Activated CD4-positive, alpha-beta T cell treated with anti-CD3 and anti-CD28 coated beads, Interleukin-2, amount 10 ng/mL, durations not matched to agents 7 days and 5 days (primary cell): ENCODE measurements at regions not wholly inside any gene's neighbourhood (a gene's known extent, or its start where the extent isn't known, plus 50 kb on each side); places are given as distances from the start of the nearest gene placed in this dataset.
A peak's percentile ranks its signal among the peaks of the same experiment; 100 is the strongest.

ENCODE experiments used
- CTCF ChIA-PET: fragments of 350-600 bp; sonication (Branson Sonifier 250); formaldehyde crosslinking; loops from one replicate; lab custom pipeline; 2021; ENCODE audit warnings: antibody characterized with exemption; lab: Charles Lee
- POLR2A ChIA-PET: fragments of 350-600 bp; sonication (Branson Sonifier 250); formaldehyde crosslinking; loops from one replicate; lab custom pipeline; 2021; ENCODE audit warnings: antibody characterized with exemption; lab: Charles Lee
- DNase-seq: peaks from one replicate; pipeline ENCODE4 v3.0.0-alpha.2; 2020
- H3K27ac Mint-ChIP-seq: one replicate; pipeline ENCODE4 v1.8.0; 2021; ENCODE audit warnings: mild to moderate bottlenecking, moderate library complexity, mixed read lengths
- H3K27me3 Mint-ChIP-seq: one replicate; pipeline ENCODE4 v1.8.0; 2021; ENCODE audit warnings: mixed read lengths
- H3K36me3 Mint-ChIP-seq: one replicate; pipeline ENCODE4 v1.8.0; 2021; ENCODE audit warnings: low read depth, mixed read lengths
- H3K4me1 Mint-ChIP-seq: one replicate; pipeline ENCODE4 v1.8.0; 2021; ENCODE audit warnings: mixed read lengths
- H3K4me3 Mint-ChIP-seq: one replicate; pipeline ENCODE4 v1.8.0; 2021; ENCODE audit warnings: mild to moderate bottlenecking, moderate library complexity, mixed read lengths
- H3K9me3 Mint-ChIP-seq: one replicate; pipeline ENCODE4 v1.8.0; 2021; ENCODE audit warnings: mixed read lengths

- Mint-ChIP-seq H3K4me1 (no peaks in the 10 kb centered on the region), H3K27me3 (peaks cover 20% of the 10 kb centered on the region), H3K4me3 (no peak overlapping the region), H3K27ac (no peak overlapping the region), H3K36me3 (no peaks in the 10 kb centered on the region), H3K9me3 (no peaks in the 10 kb centered on the region)
- CTCF ChIA-PET, result no interaction called here
- POLR2A ChIA-PET, result no interaction called here
- DNase-seq, result no peak
Observed at GRCh38 chr16:87058728-87059250, 258.4 kb downstream of the C16orf95 start.

- CTCF ChIA-PET, result no interaction called here
- POLR2A ChIA-PET, result no interaction called here
- no peak overlapping the region for H3K27ac Mint-ChIP-seq
- DNase-seq, result no peak
- no peak overlapping the region for H3K4me3 Mint-ChIP-seq
- no peaks in the 10 kb centered on the region for H3K4me1 Mint-ChIP-seq
- no peaks in the 10 kb centered on the region for H3K9me3 Mint-ChIP-seq
- peaks cover 31% of the 10 kb centered on the region for H3K27me3 Mint-ChIP-seq
- H3K36me3 Mint-ChIP-seq, result no peaks in the 10 kb centered on the region
Observed at GRCh38 chr16:87060034-87060986, 256.9 kb downstream of the C16orf95 start.

- H3K27ac Mint-ChIP-seq, result no peak overlapping the region
- no peaks in the 10 kb centered on the region for H3K4me1 Mint-ChIP-seq
- H3K36me3 Mint-ChIP-seq, result no peaks in the 10 kb centered on the region
- DNase-seq, result no peak
- H3K9me3 Mint-ChIP-seq, result no peaks in the 10 kb centered on the region
- ChIA-PET POLR2A (no interaction called here), CTCF (interaction anchor here (0.6 to 1.3 kb wide), 3 partner anchors 10 to 509 kb away, joined by 3 read pairs; no protein-coding TSS in a partner anchor)
- peaks cover 39% of the 10 kb centered on the region for H3K27me3 Mint-ChIP-seq
- H3K4me3 Mint-ChIP-seq, result no peak overlapping the region
Observed at GRCh38 chr16:87061243-87061920, 255.8 kb downstream of the C16orf95 start.

- H3K27me3 Mint-ChIP-seq, result peaks cover 39% of the 10 kb centered on the region
- H3K36me3 Mint-ChIP-seq, result no peaks in the 10 kb centered on the region
- no peak overlapping the region for H3K27ac Mint-ChIP-seq
- no peaks in the 10 kb centered on the region for H3K9me3 Mint-ChIP-seq
- CTCF ChIA-PET, result interaction anchor here (0.6 to 2.2 kb wide), 6 partner anchors 9 to 1309 kb away, joined by 3 to 7 read pairs (median 3); no protein-coding TSS in a partner anchor
- H3K4me3 Mint-ChIP-seq, result no peak overlapping the region
- POLR2A ChIA-PET, result interaction anchor here (0.7 kb wide), 1 partner anchor 422 kb away, joined by 3 read pairs; no protein-coding TSS in a partner anchor
- no peaks in the 10 kb centered on the region for H3K4me1 Mint-ChIP-seq
- DNase-seq, result peak; percentile 69
Observed at GRCh38 chr16:87062569-87063442, 254.4 kb downstream of the C16orf95 start.

- H3K4me3 Mint-ChIP-seq, result no peak overlapping the region
- peaks cover 39% of the 10 kb centered on the region for H3K27me3 Mint-ChIP-seq
- H3K36me3 Mint-ChIP-seq, result no peaks in the 10 kb centered on the region
- ChIA-PET CTCF (interaction anchor here (0.6 to 2.2 kb wide), 5 partner anchors 8 to 1309 kb away, joined by 3 to 7 read pairs (median 3); no protein-coding TSS in a partner anchor), POLR2A (no interaction called here)
- no peak for DNase-seq
- no peaks in the 10 kb centered on the region for H3K4me1 Mint-ChIP-seq
- no peak overlapping the region for H3K27ac Mint-ChIP-seq
- H3K9me3 Mint-ChIP-seq, result no peaks in the 10 kb centered on the region
Observed at GRCh38 chr16:87063543-87063942, 253.6 kb downstream of the C16orf95 start.

GRCh38 chr16:87064731-87065445 lies 252.3 kb downstream of the C16orf95 start:
- POLR2A ChIA-PET, result no interaction called here
- no peak overlapping the region for H3K27ac Mint-ChIP-seq

GRCh38 chr16:87065446-87066132 lies 251.6 kb downstream of the C16orf95 start:
- H3K27ac Mint-ChIP-seq, result no peak overlapping the region
- ChIA-PET POLR2A (no interaction called here), CTCF (no interaction called here)
- H3K4me3 Mint-ChIP-seq, result no peak overlapping the region
- H3K9me3 Mint-ChIP-seq, result no peaks in the 10 kb centered on the region
- no peak for DNase-seq
- H3K36me3 Mint-ChIP-seq, result no peaks in the 10 kb centered on the region
- H3K4me1 Mint-ChIP-seq, result no peaks in the 10 kb centered on the region
- H3K27me3 Mint-ChIP-seq, result peaks cover 35% of the 10 kb centered on the region

More at GRCh38 chr16:87064731-87065445, 252.3 kb downstream of the C16orf95 start:
- no peaks in the 10 kb centered on the region for H3K4me1 Mint-ChIP-seq
- H3K27me3 Mint-ChIP-seq, result peaks cover 39% of the 10 kb centered on the region
- CTCF ChIA-PET, result no interaction called here
- H3K4me3 Mint-ChIP-seq, result no peak overlapping the region
- H3K9me3 Mint-ChIP-seq, result no peaks in the 10 kb centered on the region
- no peaks in the 10 kb centered on the region for H3K36me3 Mint-ChIP-seq
- DNase-seq, result no peak

- H3K27ac Mint-ChIP-seq, result no peak overlapping the region
- H3K4me1 Mint-ChIP-seq, result no peaks in the 10 kb centered on the region
- peaks cover 28% of the 10 kb centered on the region for H3K27me3 Mint-ChIP-seq
- no peaks in the 10 kb centered on the region for H3K9me3 Mint-ChIP-seq
- no peaks in the 10 kb centered on the region for H3K36me3 Mint-ChIP-seq
- no peak for DNase-seq
- ChIA-PET POLR2A (no interaction called here), CTCF (no interaction called here)
- no peak overlapping the region for H3K4me3 Mint-ChIP-seq
Observed at GRCh38 chr16:87066133-87067002, 250.8 kb downstream of the C16orf95 start.

- ChIA-PET CTCF (no interaction called here), POLR2A (no interaction called here)
- H3K9me3 Mint-ChIP-seq, result no peaks in the 10 kb centered on the region
- no peaks in the 10 kb centered on the region for H3K4me1 Mint-ChIP-seq
- no peak overlapping the region for H3K4me3 Mint-ChIP-seq
- no peaks in the 10 kb centered on the region for H3K36me3 Mint-ChIP-seq
- no peak overlapping the region for H3K27ac Mint-ChIP-seq
- DNase-seq, result no peak
- H3K27me3 Mint-ChIP-seq, result peaks cover 26% of the 10 kb centered on the region
Observed at GRCh38 chr16:87067003-87067556, 250.1 kb downstream of the C16orf95 start.

- Mint-ChIP-seq H3K4me1 (no peaks in the 10 kb centered on the region), H3K36me3 (no peaks in the 10 kb centered on the region), H3K4me3 (no peak overlapping the region), H3K27ac (no peak overlapping the region), H3K9me3 (no peaks in the 10 kb centered on the region), H3K27me3 (peaks cover 23% of the 10 kb centered on the region)
- ChIA-PET CTCF (no interaction called here), POLR2A (no interaction called here)
- DNase-seq, result no peak
Observed at GRCh38 chr16:87067836-87068761, 249.1 kb downstream of the C16orf95 start.
